ENCODE measurements at regions not wholly inside any gene's neighbourhood (a gene's known extent, or its start where the extent isn't known, plus 50 kb on each side); places are given as distances from the start of the nearest gene placed in this dataset.
"Not testable (repeated sequence)": the region's sequence is repeated elsewhere in the genome, so short reads cannot be mapped to it uniquely, and the experiment has no call there.

- no peak for FAIRE-seq
- TF ChIP-seq POLR2AphosphoS5 (IDR thresholded peaks at IDR 0.05; ENCODE audit: low read depth, low read length) (no peak), POLR2A (IDR thresholded peaks at IDR 0.05; ENCODE audit: low read depth, low read length) (no peak), PAX5 (IDR thresholded peaks at IDR 0.05; ENCODE audit: insufficient read depth, low read length, severe bottlenecking) (no peak), SPI1 (IDR thresholded peaks at IDR 0.05; ENCODE audit: low read depth, low read length) (no peak), POU2F2 (IDR thresholded peaks at IDR 0.05; ENCODE audit: low read depth, low read length) (no peak), TAF1 (IDR thresholded peaks at IDR 0.05; ENCODE audit: low read depth, low read length) (no peak)
- DNase-seq (ENCODE audit: insufficient read length, low spot score), result no peak
Observed at GRCh38 chr10:109765838-109766237, 157.5 kb downstream of the XPNPEP1 start.

- TF ChIP-seq POLR2AphosphoS5 (IDR thresholded peaks at IDR 0.05; ENCODE audit: low read depth, low read length) (no peak), TAF1 (IDR thresholded peaks at IDR 0.05; ENCODE audit: low read depth, low read length) (no peak), POU2F2 (IDR thresholded peaks at IDR 0.05; ENCODE audit: low read depth, low read length) (no peak), SPI1 (IDR thresholded peaks at IDR 0.05; ENCODE audit: low read depth, low read length) (no peak), PAX5 (IDR thresholded peaks at IDR 0.05; ENCODE audit: insufficient read depth, low read length, severe bottlenecking) (no peak), POLR2A (IDR thresholded peaks at IDR 0.05; ENCODE audit: low read depth, low read length) (no peak)
- no peak for FAIRE-seq
- DNase-seq (ENCODE audit: insufficient read length, low spot score), result no peak
Observed at GRCh38 chr10:109762555-109762954, 160.8 kb downstream of the XPNPEP1 start.

GRCh38 chr10:109757670-109758069, 165.6 kb downstream of the XPNPEP1 start:
- FAIRE-seq; DNase-seq (ENCODE audit: insufficient read length, low spot score): not testable (repeated sequence)

GRCh38 chr10:109746861-109747260, 176.4 kb downstream of the XPNPEP1 start:
- DNase-seq (ENCODE audit: insufficient read length, low spot score) (no peak), FAIRE-seq (no peak)
- TF ChIP-seq SPI1 (IDR thresholded peaks at IDR 0.05; ENCODE audit: low read depth, low read length), result no peak
- TF ChIP-seq POLR2AphosphoS5 (IDR thresholded peaks at IDR 0.05; ENCODE audit: low read depth, low read length), result no peak
- no peak for TF ChIP-seq POU2F2 (IDR thresholded peaks at IDR 0.05; ENCODE audit: low read depth, low read length)
- TF ChIP-seq TAF1 (IDR thresholded peaks at IDR 0.05; ENCODE audit: low read depth, low read length), result no peak
- no peak for TF ChIP-seq POLR2A (IDR thresholded peaks at IDR 0.05; ENCODE audit: low read depth, low read length)
- TF ChIP-seq PAX5 (IDR thresholded peaks at IDR 0.05; ENCODE audit: insufficient read depth, low read length, severe bottlenecking), result no peak

- no peak for TF ChIP-seq SPI1 (IDR thresholded peaks at IDR 0.05; ENCODE audit: low read depth, low read length)
- TF ChIP-seq POLR2A (IDR thresholded peaks at IDR 0.05; ENCODE audit: low read depth, low read length), result no peak
- no peak for TF ChIP-seq TAF1 (IDR thresholded peaks at IDR 0.05; ENCODE audit: low read depth, low read length)
- no peak for TF ChIP-seq POLR2AphosphoS5 (IDR thresholded peaks at IDR 0.05; ENCODE audit: low read depth, low read length)
- TF ChIP-seq PAX5 (IDR thresholded peaks at IDR 0.05; ENCODE audit: insufficient read depth, low read length, severe bottlenecking), result no peak
- no peak for TF ChIP-seq POU2F2 (IDR thresholded peaks at IDR 0.05; ENCODE audit: low read depth, low read length)
- FAIRE-seq (no peak), DNase-seq (ENCODE audit: insufficient read length, low spot score) (no peak)
Observed at GRCh38 chr10:109744020-109744419, 179.3 kb downstream of the XPNPEP1 start.

- no peak for TF ChIP-seq POLR2AphosphoS5 (IDR thresholded peaks at IDR 0.05; ENCODE audit: low read depth, low read length)
- no peak for TF ChIP-seq POU2F2 (IDR thresholded peaks at IDR 0.05; ENCODE audit: low read depth, low read length)
- no peak for TF ChIP-seq TAF1 (IDR thresholded peaks at IDR 0.05; ENCODE audit: low read depth, low read length)
- no peak for TF ChIP-seq POLR2A (IDR thresholded peaks at IDR 0.05; ENCODE audit: low read depth, low read length)
- TF ChIP-seq SPI1 (IDR thresholded peaks at IDR 0.05; ENCODE audit: low read depth, low read length), result no peak
- TF ChIP-seq PAX5 (IDR thresholded peaks at IDR 0.05; ENCODE audit: insufficient read depth, low read length, severe bottlenecking), result no peak
- no peak for FAIRE-seq
- DNase-seq (ENCODE audit: insufficient read length, low spot score), result no peak
Observed at GRCh38 chr10:109743574-109743973, 179.7 kb downstream of the XPNPEP1 start.

- FAIRE-seq (no peak), DNase-seq (ENCODE audit: insufficient read length, low spot score) (no peak)
- TF ChIP-seq POLR2A (IDR thresholded peaks at IDR 0.05; ENCODE audit: low read depth, low read length) (no peak), PAX5 (IDR thresholded peaks at IDR 0.05; ENCODE audit: insufficient read depth, low read length, severe bottlenecking) (no peak), SPI1 (IDR thresholded peaks at IDR 0.05; ENCODE audit: low read depth, low read length) (no peak), POU2F2 (IDR thresholded peaks at IDR 0.05; ENCODE audit: low read depth, low read length) (no peak), POLR2AphosphoS5 (IDR thresholded peaks at IDR 0.05; ENCODE audit: low read depth, low read length) (no peak)
Observed at GRCh38 chr10:109743146-109743545, 180.2 kb downstream of the XPNPEP1 start.

GRCh38 chr10:109741712-109742111, 181.6 kb downstream of the XPNPEP1 start:
- TF ChIP-seq SPI1 (IDR thresholded peaks at IDR 0.05; ENCODE audit: low read depth, low read length) (no peak), POLR2A (IDR thresholded peaks at IDR 0.05; ENCODE audit: low read depth, low read length) (no peak), POU2F2 (IDR thresholded peaks at IDR 0.05; ENCODE audit: low read depth, low read length) (no peak), PAX5 (IDR thresholded peaks at IDR 0.05; ENCODE audit: insufficient read depth, low read length, severe bottlenecking) (no peak), POLR2AphosphoS5 (IDR thresholded peaks at IDR 0.05; ENCODE audit: low read depth, low read length) (no peak), TAF1 (IDR thresholded peaks at IDR 0.05; ENCODE audit: low read depth, low read length) (no peak)
- no peak for FAIRE-seq
- no peak for DNase-seq (ENCODE audit: insufficient read length, low spot score)

- FAIRE-seq, result no peak
Observed at GRCh38 chr10:109740436-109740835, 182.9 kb downstream of the XPNPEP1 start.

GRCh38 chr10:109737626-109738025, 185.7 kb downstream of the XPNPEP1 start:
- DNase-seq (ENCODE audit: insufficient read length, low spot score), result no peak
- no peak for FAIRE-seq
- TF ChIP-seq POU2F2 (IDR thresholded peaks at IDR 0.05; ENCODE audit: low read depth, low read length) (no peak), POLR2A (IDR thresholded peaks at IDR 0.05; ENCODE audit: low read depth, low read length) (no peak), POLR2AphosphoS5 (IDR thresholded peaks at IDR 0.05; ENCODE audit: low read depth, low read length) (no peak), PAX5 (IDR thresholded peaks at IDR 0.05; ENCODE audit: insufficient read depth, low read length, severe bottlenecking) (no peak), SPI1 (IDR thresholded peaks at IDR 0.05; ENCODE audit: low read depth, low read length) (no peak), TAF1 (IDR thresholded peaks at IDR 0.05; ENCODE audit: low read depth, low read length) (no peak)

More at GRCh38 chr10:109740436-109740835, 182.9 kb downstream of the XPNPEP1 start:
- TF ChIP-seq POU2F2 (IDR thresholded peaks at IDR 0.05; ENCODE audit: low read depth, low read length) (no peak), TAF1 (IDR thresholded peaks at IDR 0.05; ENCODE audit: low read depth, low read length) (no peak), POLR2AphosphoS5 (IDR thresholded peaks at IDR 0.05; ENCODE audit: low read depth, low read length) (no peak), PAX5 (IDR thresholded peaks at IDR 0.05; ENCODE audit: insufficient read depth, low read length, severe bottlenecking) (no peak), SPI1 (IDR thresholded peaks at IDR 0.05; ENCODE audit: low read depth, low read length) (no peak), POLR2A (IDR thresholded peaks at IDR 0.05; ENCODE audit: low read depth, low read length) (no peak)
- no peak for DNase-seq (ENCODE audit: insufficient read length, low spot score)
